ENCODE measurements at regions not wholly inside any gene's neighbourhood (a gene's known extent, or its start where the extent isn't known, plus 50 kb on each side); places are given as distances from the start of the nearest gene placed in this dataset.

DNA sequence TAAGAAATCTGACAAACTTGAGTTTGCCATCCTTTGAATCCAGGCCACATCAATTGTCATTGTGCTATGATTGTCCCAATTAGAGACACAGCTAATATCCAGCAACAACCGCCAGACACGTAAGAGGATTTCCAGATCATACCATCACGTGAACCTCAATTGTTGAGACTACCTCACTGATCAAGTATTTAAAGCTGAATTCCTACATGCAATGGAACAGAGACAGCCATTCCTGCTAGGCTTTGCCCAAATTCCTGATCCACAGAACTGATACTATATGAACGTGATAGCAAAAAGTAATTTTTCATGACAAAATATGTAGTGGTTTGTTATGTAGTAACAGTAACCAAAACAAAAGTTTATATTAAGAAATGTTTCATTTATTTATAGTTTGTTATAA, 657.7 kb downstream of the PRR16 start:
- H3K9me3 ChIP-seq = no peaks in the 10 kb centered on the region
- no peaks in the 10 kb centered on the region for H3K4me1 ChIP-seq
- H3K27me3 ChIP-seq = no peaks in the 10 kb centered on the region
- no peak for DNase-seq
- TF ChIP-seq CTCF (IDR thresholded peaks at IDR 0.05; ENCODE audit: low read depth, low read length) = no peak
- no peak overlapping the region for H3K4me3 ChIP-seq (ENCODE audit: low read depth, low read length)
- H3K36me3 ChIP-seq = no peaks in the 10 kb centered on the region

DNA sequence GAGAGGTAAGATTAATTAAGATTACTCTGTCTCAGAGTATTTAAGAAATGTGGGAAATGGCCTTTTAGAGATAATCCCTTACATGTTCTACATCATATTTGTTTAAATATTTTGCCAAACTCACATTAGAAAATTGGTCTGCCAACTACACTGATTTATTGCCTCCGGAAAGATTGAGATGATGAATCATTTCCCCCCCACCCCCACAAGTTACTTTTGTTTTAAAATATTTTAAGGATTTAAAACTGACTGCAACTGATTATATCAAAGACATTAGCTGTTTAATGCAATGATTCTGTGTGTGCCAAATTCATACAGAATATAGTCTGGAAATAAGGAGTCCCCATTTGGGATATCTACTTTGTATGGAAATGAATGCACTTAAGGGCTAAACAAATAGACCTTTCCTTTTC, 674.4 kb downstream of the PRR16 start:
- Histone ChIP-seq H3K4me3 (ENCODE audit: low read depth, low read length) (no peak overlapping the region), H3K36me3 (no peaks in the 10 kb centered on the region), H3K27me3 (no peaks in the 10 kb centered on the region), H3K4me1 (peaks cover 17% of the 10 kb centered on the region), H3K9me3 (no peaks in the 10 kb centered on the region)
- DNase-seq = peak; percentile 55
- no peak for TF ChIP-seq CTCF (IDR thresholded peaks at IDR 0.05; ENCODE audit: low read depth, low read length)

- H3K9me3 ChIP-seq = no peaks in the 10 kb centered on the region
- no peaks in the 10 kb centered on the region for H3K36me3 ChIP-seq
- H3K4me3 ChIP-seq (ENCODE audit: low read depth, low read length) = no peak overlapping the region
- H3K4me1 ChIP-seq = peaks cover 17% of the 10 kb centered on the region
- TF ChIP-seq CTCF (IDR thresholded peaks at IDR 0.05; ENCODE audit: low read depth, low read length) = no peak
- no peaks in the 10 kb centered on the region for H3K27me3 ChIP-seq
- no peak for DNase-seq
These were observed 674.9 kb downstream of the PRR16 start for GRCh38 chr5:121138952-121139351.

- peak; percentile 40 for TF ChIP-seq CTCF (IDR thresholded peaks at IDR 0.05; ENCODE audit: low read depth, low read length)
- DNase-seq = no peak
- peaks cover under 1% of the 10 kb centered on the region; the same call in 1 of the 2 replicates for H3K4me1 ChIP-seq
- H3K27me3 ChIP-seq = no peaks in the 10 kb centered on the region
- no peaks in the 10 kb centered on the region for H3K36me3 ChIP-seq
- H3K4me3 ChIP-seq (ENCODE audit: low read depth, low read length) = no peak overlapping the region
- H3K9me3 ChIP-seq = no peaks in the 10 kb centered on the region
These were observed 680.7 kb downstream of the PRR16 start for GRCh38 chr5:121144764-121145163.

- Histone ChIP-seq H3K4me1 (no peaks in the 10 kb centered on the region), H3K27me3 (no peaks in the 10 kb centered on the region), H3K4me3 (ENCODE audit: low read depth, low read length) (no peak overlapping the region), H3K36me3 (no peaks in the 10 kb centered on the region), H3K9me3 (no peaks in the 10 kb centered on the region)
- no peak for DNase-seq
- no peak for TF ChIP-seq CTCF (IDR thresholded peaks at IDR 0.05; ENCODE audit: low read depth, low read length)
These were observed 687.4 kb downstream of the PRR16 start for GRCh38 chr5:121151534-121151933.

- TF ChIP-seq CTCF (IDR thresholded peaks at IDR 0.05; ENCODE audit: low read depth, low read length) = no peak
- no peak for DNase-seq
- no peaks in the 10 kb centered on the region for H3K36me3 ChIP-seq
- H3K27me3 ChIP-seq = no peaks in the 10 kb centered on the region
- H3K4me1 ChIP-seq = no peaks in the 10 kb centered on the region
- H3K4me3 ChIP-seq (ENCODE audit: low read depth, low read length) = no peak overlapping the region
- H3K9me3 ChIP-seq = no peaks in the 10 kb centered on the region
These were observed 688.3 kb downstream of the PRR16 start for GRCh38 chr5:121152411-121152810.
